GM19324 (cell line): ENCODE measurements at regions not wholly inside any gene's neighbourhood (a gene's known extent, or its start where the extent isn't known, plus 50 kb on each side); places are given as distances from the start of the nearest gene placed in this dataset.
"Not testable (repeated sequence)": the region's sequence is repeated elsewhere in the genome, so short reads cannot be mapped to it uniquely, and the experiment has no call there.

Experiments used
- ATAC-seq: cut with Tn5 transposase; IDR thresholded peaks from one replicate; pipeline ENCODE4 v1.9.1; 2021; ENCODE audit warnings: mild to moderate bottlenecking, moderate library complexity; ENCODE audit not compliant: unreplicated experiment, low FRiP score

GRCh38 chr6:9851541-9852380, 563.1 kb downstream of the TFAP2A start:
- no peak for ATAC-seq

GRCh38 chr6:9851006-9851405, 563.9 kb downstream of the TFAP2A start:
- no peak for ATAC-seq

- ATAC-seq: no peak
Measured at GRCh38 chr6:9848094-9848493, 566.8 kb downstream of the TFAP2A start.

- no peak for ATAC-seq
Measured at GRCh38 chr6:9841886-9842725, 572.8 kb downstream of the TFAP2A start.

- no peak for ATAC-seq
Measured at GRCh38 chr6:9834233-9834632, 580.6 kb downstream of the TFAP2A start.

GRCh38 chr6:9831783-9832182, 583.1 kb downstream of the TFAP2A start:
- no peak for ATAC-seq

- ATAC-seq: no peak
Measured at GRCh38 chr6:9830808-9831207, 584.1 kb downstream of the TFAP2A start.

GRCh38 chr6:9825526-9825925, 589.3 kb downstream of the TFAP2A start:
- no peak for ATAC-seq

GRCh38 chr6:9810727-9811126, 604.1 kb downstream of the TFAP2A start:
- ATAC-seq: not testable (repeated sequence)

GRCh38 chr6:9810286-9810685, 604.6 kb downstream of the TFAP2A start:
- ATAC-seq: no peak

GRCh38 chr6:9806195-9806594, 608.7 kb downstream of the TFAP2A start:
- ATAC-seq: no peak

- ATAC-seq: no peak
Measured at GRCh38 chr6:9801249-9801754, 613.6 kb downstream of the TFAP2A start.

GRCh38 chr6:9799582-9799981, 615.3 kb downstream of the TFAP2A start:
- ATAC-seq: no peak

- ATAC-seq: no peak
Measured at GRCh38 chr6:9796827-9797226, 618.0 kb downstream of the TFAP2A start.

- ATAC-seq: no peak
Measured at GRCh38 chr6:9795880-9796279, 619.0 kb downstream of the TFAP2A start.

GRCh38 chr6:9789201-9789600, 625.7 kb downstream of the TFAP2A start:
- ATAC-seq: no peak

- no peak for ATAC-seq
Measured at GRCh38 chr6:9784786-9785185, 630.1 kb downstream of the TFAP2A start.

GRCh38 chr6:9783567-9783966, 631.3 kb downstream of the TFAP2A start:
- ATAC-seq: no peak

- no peak for ATAC-seq
Measured at GRCh38 chr6:9766240-9766915, 648.5 kb downstream of the TFAP2A start.

GRCh38 chr6:9761220-9761619, 653.7 kb downstream of the TFAP2A start:
- no peak for ATAC-seq

- no peak for ATAC-seq
Measured at GRCh38 chr6:9754515-9754914, 660.4 kb downstream of the TFAP2A start.
